Keratinocyte (primary cell): ENCODE measurements at regions not wholly inside any gene's neighbourhood (a gene's known extent, or its start where the extent isn't known, plus 50 kb on each side); places are given as distances from the start of the nearest gene placed in this dataset.
"Not testable (repeated sequence)": the region's sequence is repeated elsewhere in the genome, so short reads cannot be mapped to it uniquely, and the experiment has no call there.

Experiments
- DNase-seq: peaks from one replicate; pipeline ENCODE4 v3.0.0-alpha.2; 2011; ENCODE audit warnings: low read depth, missing footprints, low spot score
- FAIRE-seq: peaks from 2 replicates; lab custom pipeline; 2011; peaks lifted over from hg19 to GRCh38; lab: Jason Lieb, UNC
- H2AFZ ChIP-seq: 2 replicates; pipeline ENCODE4 v1.6.0; 2012; ENCODE audit warnings: low read length, control low read depth, inconsistent platforms; ENCODE audit not compliant: control insufficient read depth
- H3K27ac ChIP-seq: 2 replicates; pipeline ENCODE4 v1.5.1; 2011; ENCODE audit warnings: low read length; ENCODE audit not compliant: control insufficient read depth, insufficient read depth
- H3K27me3 ChIP-seq: 3 replicates; pipeline ENCODE4 v1.6.0; 2011; ENCODE audit warnings: low read length; ENCODE audit not compliant: control insufficient read depth, insufficient read depth; ENCODE audit errors: extremely low read depth
- H3K36me3 ChIP-seq, 2 experiments: 2 replicates in 1 of 2; 3 replicates in 1 of 2; pipeline ENCODE4 v1.5.1; 2011; ENCODE audit warnings: low read length in 2 of 2, mild to moderate bottlenecking in 1 of 2; ENCODE audit not compliant: control insufficient read depth in 2 of 2, insufficient read depth in 2 of 2; ENCODE audit errors: extremely low read depth in 1 of 2
- H3K4me1 ChIP-seq: 3 replicates; pipeline ENCODE4 v1.5.1; 2011; ENCODE audit warnings: low read length; ENCODE audit not compliant: control insufficient read depth, insufficient read depth; ENCODE audit errors: extremely low read depth
- H3K4me2 ChIP-seq: 3 replicates; pipeline ENCODE4 v1.6.0; 2011; ENCODE audit warnings: low read depth, low read length; ENCODE audit not compliant: control insufficient read depth, insufficient read depth; ENCODE audit errors: extremely low read depth
- H3K4me3 ChIP-seq, 3 experiments: fragments of 200-600 bp in 1 of 3; sonication (generic) in 1 of 3; 2 replicates in 2 of 3; 3 replicates in 1 of 3; pipeline ENCODE4 v1.5.1; 2011 to 2016; ENCODE audit warnings: low read length in 3 of 3, mild to moderate bottlenecking in 3 of 3, control low read depth in 2 of 3, inconsistent platforms in 1 of 3, low read depth in 1 of 3, mixed read lengths in 1 of 3, mixed run types in 1 of 3, moderate library complexity in 1 of 3; ENCODE audit not compliant: control insufficient read depth in 2 of 3, insufficient read depth in 2 of 3; ENCODE audit errors: extremely low read depth in 1 of 3
- H3K79me2 ChIP-seq: 2 replicates; pipeline ENCODE4 v1.6.0; 2012; ENCODE audit warnings: low read length; ENCODE audit not compliant: control insufficient read depth, insufficient read depth
- H3K9ac ChIP-seq: 3 replicates; pipeline ENCODE4 v1.6.0; 2011; ENCODE audit warnings: low read length; ENCODE audit not compliant: control insufficient read depth, insufficient read depth; ENCODE audit errors: extremely low read depth
- H3K9me1 ChIP-seq: 3 replicates; pipeline ENCODE4 v1.6.0; 2011; ENCODE audit warnings: low read length; ENCODE audit not compliant: control insufficient read depth, insufficient read depth; ENCODE audit errors: extremely low read depth
- H3K9me3 ChIP-seq: 2 replicates; pipeline ENCODE4 v1.5.1; 2012; ENCODE audit warnings: low read depth, low read length; ENCODE audit not compliant: control insufficient read depth
- H4K20me1 ChIP-seq: 3 replicates; pipeline ENCODE4 v1.6.0; 2011; ENCODE audit warnings: low read length; ENCODE audit not compliant: control insufficient read depth, insufficient read depth; ENCODE audit errors: extremely low read depth
- CTCF ChIP-seq, 3 experiments: IDR thresholded peaks in 1 of 3; conservative IDR thresholded peaks in 1 of 3; optimal IDR thresholded peaks in 1 of 3; 2 replicates in 2 of 3; 3 replicates in 1 of 3; pipeline versions ENCODE3 to v1.5.1; 2011; ENCODE audit warnings: low read length in 3 of 3, mild to moderate bottlenecking in 3 of 3, moderate library complexity in 2 of 3, control low read depth in 1 of 3, inconsistent platforms in 1 of 3; ENCODE audit not compliant: insufficient read depth in 2 of 3; ENCODE audit errors: extremely low read depth in 1 of 3
- EZH2 ChIP-seq: IDR thresholded peaks from one replicate; pipeline ENCODE4 v1.6.1; 2012; ENCODE audit warnings: inconsistent platforms, mild to moderate bottlenecking, low read length, moderate library complexity
- dilution Hi-C: fragments of 300-500 bp; cut with MboI; formaldehyde crosslinking; loops from one replicate; pipeline ENCODE4 v1.7.0; 2020; ENCODE audit warnings: low sequenced_read_pairs; ENCODE audit not compliant: extremely low pct_ligation_motif_present
- small RNA-seq, 3 experiments: library from RNA; depleted of rRNA; stranded (forward); fragments of <200 nt; gene quantifications; one replicate each; pipeline ENCODE3, GENCODE V24; 2012; ENCODE audit warnings: low read depth in 3 of 3, low replicate concordance in 1 of 3; ENCODE audit not compliant: insufficient read length in 3 of 3

- dilution Hi-C loops: no loop called here
- Histone ChIP-seq H3K9ac (no peak overlapping the region), H3K9me3 (peaks cover 22% of the 10 kb centered on the region), H3K27me3 (no peaks in the 10 kb centered on the region), H4K20me1 (no peaks in the 10 kb centered on the region), H3K27ac (no peak overlapping the region), H2AFZ (no peak overlapping the region), H3K4me1 (no peaks in the 10 kb centered on the region), H3K9me1 (no peaks in the 10 kb centered on the region), H3K79me2 (no peaks in the 10 kb centered on the region), H3K4me3 (no peak overlapping the region), H3K4me2 (no peak overlapping the region), H3K36me3 (no peaks in the 10 kb centered on the region)
- FAIRE-seq (no peak), DNase-seq (no peak)
- TF ChIP-seq CTCF (optimal IDR thresholded peaks at IDR 0.05 in 1 of 3, IDR thresholded peaks at IDR 0.05 in 1 of 3, conservative IDR thresholded peaks at IDR 0.05 in 1 of 3; ENCODE audit: extremely low read depth in 1 of 3, insufficient read depth in 2 of 3, low read length in 3 of 3) (no peak), EZH2 (no peak)
These were observed 179.3 kb downstream of the POTEB3 start for GRCh38 chr15:21260966-21261395.

GRCh38 chr15:21258635-21259034 lies 181.7 kb downstream of the POTEB3 start:
- H4K20me1 ChIP-seq, H3K4me3 ChIP-seq, DNase-seq, H3K9ac ChIP-seq, H3K4me1 ChIP-seq, H3K79me2 ChIP-seq, H3K9me1 ChIP-seq, H3K4me2 ChIP-seq, H2AFZ ChIP-seq, H3K27me3 ChIP-seq, dilution Hi-C loops, H3K36me3 ChIP-seq, H3K27ac ChIP-seq: not testable (repeated sequence)
- FAIRE-seq: peak; percentile 17
- H3K9me3 ChIP-seq: peaks cover 21% of the 10 kb centered on the region

- H3K9ac ChIP-seq, H3K4me1 ChIP-seq, H2AFZ ChIP-seq, H3K27ac ChIP-seq, H3K9me3 ChIP-seq, H3K36me3 ChIP-seq, H3K79me2 ChIP-seq, H4K20me1 ChIP-seq, H3K27me3 ChIP-seq, DNase-seq, H3K4me3 ChIP-seq, H3K4me2 ChIP-seq, H3K9me1 ChIP-seq, dilution Hi-C loops: not testable (repeated sequence)
- FAIRE-seq: peak; percentile 92
These were observed 190.7 kb downstream of the POTEB3 start for GRCh38 chr15:21249508-21250019.

Small RNA genes lying in the stretch of these regions (small RNA-seq; reads per million reads assigned to genes)
- 0 reads per million in 3 experiments for gene RNU6-1235P
